Gastroesophageal sphincter (tissue), 3 donors: ENCODE measurements at regions not wholly inside any gene's neighbourhood (a gene's known extent, or its start where the extent isn't known, plus 50 kb on each side); places are given as distances from the start of the nearest gene placed in this dataset.

Experiments used
- CTCF ChIP-seq, 4 experiments: fragments of 200-600 bp in 2 of 4; fragments of 450-650 bp in 2 of 4; sonication (generic) in 1 of 4; IDR thresholded peaks; one replicate each; pipeline ENCODE4 v1.5.1; 2017 to 2019; ENCODE audit warnings: antibody characterized with exemption in 4 of 4, mild to moderate bottlenecking in 2 of 4, moderate library complexity in 2 of 4
- EP300 ChIP-seq: sonication (generic); formaldehyde crosslinking; IDR thresholded peaks from one replicate; pipeline ENCODE4 v1.6.1; 2017; ENCODE audit warnings: antibody characterized with exemption, mild to moderate bottlenecking
- POLR2A ChIP-seq, 2 donors: fragments of 450-650 bp; IDR thresholded peaks; one replicate each; pipeline ENCODE4 v1.6.1; 2017; ENCODE audit warnings: antibody characterized with exemption in 2 of 2, mild to moderate bottlenecking in 2 of 2, moderate library complexity in 1 of 2
- POLR2AphosphoS5 ChIP-seq: sonication (generic); formaldehyde crosslinking; IDR thresholded peaks from one replicate; pipeline ENCODE4 v1.6.1; 2017; ENCODE audit warnings: antibody characterized with exemption

- no peak for TF ChIP-seq POLR2A (IDR thresholded peaks at IDR 0.05)
- TF ChIP-seq CTCF (IDR thresholded peaks at IDR 0.05) = no peak
- no peak for TF ChIP-seq EP300
- TF ChIP-seq POLR2AphosphoS5 = no peak
These were observed 289.4 kb upstream of the MYOCD start for GRCh38 chr17:12376276-12376675.
